ENCODE measurements at regions not wholly inside any gene's neighbourhood (a gene's known extent, or its start where the extent isn't known, plus 50 kb on each side); places are given as distances from the start of the nearest gene placed in this dataset.
"Not testable (repeated sequence)": the region's sequence is repeated elsewhere in the genome, so short reads cannot be mapped to it uniquely, and the experiment has no call there.

DNA sequence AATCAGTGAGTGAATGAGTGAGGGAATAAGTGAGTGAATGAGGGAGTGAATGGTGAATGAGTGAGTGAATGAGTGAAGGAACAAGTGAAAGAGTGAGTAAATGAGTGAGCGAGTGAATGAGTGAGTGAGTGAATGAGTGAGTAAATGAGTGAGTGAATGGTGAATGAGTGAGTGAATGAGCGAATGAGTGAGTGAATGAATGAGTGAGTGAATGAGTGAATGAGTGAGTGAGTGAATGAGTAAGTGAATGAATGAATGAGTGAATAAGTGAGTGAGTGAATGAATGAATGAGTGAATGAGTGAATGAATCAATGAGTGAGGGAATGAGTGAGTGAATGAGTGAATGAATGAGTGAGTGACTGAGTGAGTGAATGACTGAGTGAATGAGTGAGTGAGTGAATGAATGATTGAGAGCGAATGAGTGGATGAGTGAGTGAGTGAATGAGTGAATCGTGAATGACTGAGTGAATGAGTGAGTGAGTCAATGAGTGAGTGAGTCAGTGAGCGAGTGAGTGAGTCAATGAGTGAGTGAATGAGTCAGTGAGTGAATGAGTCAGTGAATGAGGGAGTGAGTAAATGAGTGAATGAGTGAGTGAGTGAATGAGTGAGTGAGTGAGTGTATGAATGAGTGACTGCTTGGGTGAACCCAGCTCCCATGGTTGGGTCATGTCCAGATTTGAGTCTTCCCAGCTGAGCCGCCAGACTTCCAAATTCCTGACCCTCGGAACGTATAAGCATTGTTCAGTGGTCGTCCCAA is 133.0 kb downstream of the NPIPB11 start (continued):
- peak; percentile 12; the same call in 1 of the 2 replicates for TF ChIP-seq OTX1 (CRISPR knock-in tag; IDR thresholded peaks at IDR 0.05)
- TF ChIP-seq, protein P1, sequence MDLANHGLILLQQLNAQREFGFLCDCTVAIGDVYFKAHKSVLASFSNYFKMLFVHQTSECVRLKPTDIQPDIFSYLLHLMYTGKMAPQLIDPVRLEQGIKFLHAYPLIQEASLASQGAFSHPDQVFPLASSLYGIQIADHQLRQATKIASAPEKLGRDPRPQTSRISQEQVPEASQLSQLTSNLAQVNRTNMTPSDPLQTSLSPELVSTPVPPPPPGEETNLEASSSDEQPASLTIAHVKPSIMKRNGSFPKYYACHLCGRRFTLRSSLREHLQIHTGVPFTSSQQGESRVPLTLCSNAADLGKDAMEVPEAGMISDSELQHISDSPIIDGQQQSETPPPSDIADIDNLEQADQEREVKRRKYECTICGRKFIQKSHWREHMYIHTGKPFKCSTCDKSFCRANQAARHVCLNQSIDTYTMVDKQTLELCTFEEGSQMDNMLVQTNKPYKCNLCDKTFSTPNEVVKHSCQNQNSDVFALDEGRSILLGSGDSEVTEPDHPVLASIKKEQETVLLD (IDR thresholded peaks at IDR 0.05) = peak; percentile 49; the same call in 1 of the 2 replicates

DNA sequence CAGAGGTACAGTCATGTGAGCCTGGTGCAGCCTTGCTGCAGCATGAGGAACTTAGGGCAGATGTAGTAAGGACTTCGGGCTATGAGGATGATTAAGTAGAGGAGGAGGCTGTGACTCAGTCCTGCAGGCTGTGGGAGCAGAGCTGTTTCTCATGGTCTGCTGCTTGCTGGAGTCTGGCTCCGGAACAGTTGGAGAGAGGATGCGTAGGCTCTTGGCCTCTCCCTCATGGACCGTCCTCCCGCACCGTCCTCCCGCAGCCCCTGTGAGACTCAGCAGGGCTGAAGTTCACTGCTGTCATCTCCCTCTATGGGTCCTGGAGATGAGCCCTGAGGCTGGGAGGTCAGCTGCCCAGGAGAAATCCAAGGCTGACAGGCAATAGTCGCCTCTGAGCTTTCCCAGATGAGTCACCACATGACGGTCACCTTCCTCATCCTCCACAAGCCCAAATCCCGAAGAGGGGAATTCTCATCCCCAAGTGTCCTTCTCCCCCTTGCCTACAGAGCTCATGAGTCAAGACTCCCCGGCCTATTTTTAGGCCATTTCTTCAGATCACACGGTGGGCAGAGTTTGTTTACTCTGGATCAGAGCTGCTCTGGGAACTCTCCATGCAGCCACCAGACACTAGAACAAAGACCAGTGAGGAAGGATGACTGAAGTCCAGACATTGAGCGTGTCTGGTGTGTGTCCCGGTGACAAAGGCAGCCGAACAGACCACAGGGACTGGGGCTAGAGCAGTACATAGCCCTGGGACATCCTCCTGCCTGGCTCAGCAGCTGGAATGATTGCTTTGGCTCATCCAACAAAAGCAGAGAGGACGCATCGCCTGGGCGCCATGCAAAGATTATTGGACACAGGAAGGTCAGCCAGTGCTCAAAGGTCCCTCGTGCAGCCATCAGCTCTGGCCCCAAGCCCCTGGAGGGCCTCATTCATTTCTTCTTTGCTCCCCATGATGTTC is 134.5 kb downstream of the NPIPB11 start:
- H3K4me2 ChIP-seq (ENCODE audit: insufficient read depth, low read length); ATAC-seq: not testable (repeated sequence)
- TF ChIP-seq ZNF263 (CRISPR knock-in tag; IDR thresholded peaks at IDR 0.05; ENCODE audit: borderline replicate concordance) = peak; percentile 50; the same call in 1 of the 2 replicates

DNA sequence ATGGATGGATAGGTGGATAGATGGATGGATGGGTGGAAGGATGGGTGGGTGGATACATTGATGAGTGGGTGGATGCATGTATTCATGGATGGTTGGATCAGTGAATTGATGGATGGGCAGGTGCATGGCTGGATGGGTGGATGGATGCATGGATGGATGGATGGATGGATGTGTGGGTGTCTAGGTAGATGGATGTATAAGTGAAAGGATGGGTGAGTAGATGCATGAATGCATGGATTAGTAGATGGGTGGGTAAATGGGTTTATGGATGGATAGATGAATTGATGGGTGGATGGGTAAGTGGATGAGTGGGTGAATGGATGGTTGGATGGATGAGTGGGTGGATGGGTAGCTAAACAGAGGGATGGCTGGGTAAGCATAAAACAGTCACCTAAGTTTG is 135.6 kb downstream of the NPIPB11 start:
- H3K27me3 ChIP-seq (ENCODE audit: control insufficient read depth in 2 of 2, insufficient read depth in 2 of 2, low read length in 2 of 2); ATAC-seq; H3K9me1 ChIP-seq (ENCODE audit: control insufficient read depth, insufficient read depth, low read length); in situ Hi-C loops (cut with MboI); H3K4me3 ChIP-seq; CTCF ChIA-PET (ENCODE audit: low intra/inter-chr PET ratio); intact Hi-C loops (cut with micrococcal nuclease); H3K36me3 ChIP-seq (ENCODE audit: control insufficient read depth, insufficient read depth, low read length); FAIRE-seq; H4K20me1 ChIP-seq (replicated peaks; ENCODE audit: control insufficient read depth, insufficient read depth, low read length); H3K9ac ChIP-seq (ENCODE audit: insufficient read depth in 1 of 2, low read depth in 2 of 2, low read length in 2 of 2); DNase-seq (ENCODE audit: extremely low read depth in 1 of 4, low spot score in 3 of 4); H3K9me3 ChIP-seq (replicated peaks; ENCODE audit: control insufficient read depth, insufficient read depth, low read depth, low read length); H3K79me2 ChIP-seq (ENCODE audit: control insufficient read depth, insufficient read depth, low read length); POLR2A ChIA-PET; BruUV-seq (replicated peaks); H3K4me2 ChIP-seq (ENCODE audit: insufficient read depth, low read length); H3K27ac ChIP-seq (ENCODE audit: extremely low read depth, low read depth, low read length); H2AFZ ChIP-seq (ENCODE audit: low read depth, low read length): not testable (repeated sequence)
- H3K4me1 ChIP-seq (replicated peaks in 1 of 2; ENCODE audit: control insufficient read depth in 2 of 2, insufficient read depth in 2 of 2, low read length in 2 of 2) = peaks cover 9 to 10% of the 10 kb centered on the region in 2 experiments; a peak in 4 of 5 replicates

More for the DNA sequence above, 134.5 kb downstream of the NPIPB11 start:
- H3K9me1 ChIP-seq (ENCODE audit: control insufficient read depth, insufficient read depth, low read length); H3K9ac ChIP-seq (ENCODE audit: insufficient read depth in 1 of 2, low read depth in 2 of 2, low read length in 2 of 2); H3K79me2 ChIP-seq (ENCODE audit: control insufficient read depth, insufficient read depth, low read length); H3K4me3 ChIP-seq; FAIRE-seq; DNase-seq (ENCODE audit: extremely low read depth in 1 of 4, low spot score in 3 of 4); H3K36me3 ChIP-seq (ENCODE audit: control insufficient read depth, insufficient read depth, low read length); in situ Hi-C loops (cut with MboI); POLR2A ChIA-PET; CTCF ChIA-PET (ENCODE audit: low intra/inter-chr PET ratio); BruUV-seq (replicated peaks); intact Hi-C loops (cut with micrococcal nuclease); H3K27me3 ChIP-seq (ENCODE audit: control insufficient read depth in 2 of 2, insufficient read depth in 2 of 2, low read length in 2 of 2); H3K27ac ChIP-seq (ENCODE audit: extremely low read depth, low read depth, low read length); H3K9me3 ChIP-seq (replicated peaks; ENCODE audit: control insufficient read depth, insufficient read depth, low read depth, low read length); H2AFZ ChIP-seq (ENCODE audit: low read depth, low read length); H4K20me1 ChIP-seq (replicated peaks; ENCODE audit: control insufficient read depth, insufficient read depth, low read length): not testable (repeated sequence)
- H3K4me1 ChIP-seq (replicated peaks in 1 of 2; ENCODE audit: control insufficient read depth in 2 of 2, insufficient read depth in 2 of 2, low read length in 2 of 2) = peaks cover 9 to 10% of the 10 kb centered on the region in 2 experiments; a peak in 4 of 5 replicates
- WGBS (ENCODE audit: insufficient coverage, low coverage, missing lambda C conversion rate) = 44% methylated on average over 15 of the region's 19 CpGs

Measured in K562 (cell line).